ENCODE measurements at regions not wholly inside any gene's neighbourhood (a gene's known extent, or its start where the extent isn't known, plus 50 kb on each side); places are given as distances from the start of the nearest gene placed in this dataset.

DNA sequence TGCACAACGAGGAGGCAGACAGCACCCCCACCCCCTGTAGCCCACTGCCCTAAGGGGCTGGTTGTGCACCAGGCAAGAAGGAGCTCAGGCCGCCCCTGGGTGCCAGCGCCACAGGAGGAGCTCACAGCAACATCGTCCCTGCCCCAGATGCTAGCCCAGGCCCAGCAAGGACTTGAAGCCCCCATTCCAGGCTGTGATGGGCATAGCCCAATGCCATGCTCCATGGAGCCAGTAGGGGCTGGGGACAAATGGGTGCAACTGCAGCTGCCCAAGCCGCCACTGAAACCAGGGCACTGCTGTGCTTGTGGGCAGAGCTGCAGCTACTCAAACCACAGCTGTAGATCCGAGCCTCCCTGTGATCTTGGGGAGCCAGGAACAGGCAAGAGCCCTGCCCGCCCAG is 241.3 kb upstream of the GIMD1 start:
- TF ChIP-seq ZNF274 (IDR thresholded peaks at IDR 0.05; ENCODE audit: low read depth, low read length) (no peak), SUZ12 (IDR thresholded peaks at IDR 0.05; ENCODE audit: extremely low read depth, insufficient read depth, insufficient read length) (no peak), YY1 (IDR thresholded peaks at IDR 0.05; ENCODE audit: insufficient read depth, insufficient read length) (no peak)
